Uterus (tissue), 2 donors: ENCODE measurements at regions not wholly inside any gene's neighbourhood (a gene's known extent, or its start where the extent isn't known, plus 50 kb on each side); places are given as distances from the start of the nearest gene placed in this dataset.

ENCODE experiments used
- POLR2A ChIP-seq, 2 donors: fragments of 450-650 bp; IDR thresholded peaks; one replicate each; pipeline ENCODE4 v1.6.1; 2016; ENCODE audit warnings: antibody characterized with exemption in 2 of 2, mild to moderate bottlenecking in 1 of 2, moderate library complexity in 1 of 2
- TF ChIP-seq, protein P1 (sequence below), 4 experiments: fragments of 200-600 bp in 2 of 4; fragments of 450-650 bp in 2 of 4; sonication (generic) in 2 of 4; IDR thresholded peaks; one replicate each; pipeline ENCODE4 v1.5.1; 2016 to 2019; ENCODE audit warnings: antibody characterized with exemption in 4 of 4, mild to moderate bottlenecking in 2 of 4, moderate library complexity in 1 of 4

DNA sequence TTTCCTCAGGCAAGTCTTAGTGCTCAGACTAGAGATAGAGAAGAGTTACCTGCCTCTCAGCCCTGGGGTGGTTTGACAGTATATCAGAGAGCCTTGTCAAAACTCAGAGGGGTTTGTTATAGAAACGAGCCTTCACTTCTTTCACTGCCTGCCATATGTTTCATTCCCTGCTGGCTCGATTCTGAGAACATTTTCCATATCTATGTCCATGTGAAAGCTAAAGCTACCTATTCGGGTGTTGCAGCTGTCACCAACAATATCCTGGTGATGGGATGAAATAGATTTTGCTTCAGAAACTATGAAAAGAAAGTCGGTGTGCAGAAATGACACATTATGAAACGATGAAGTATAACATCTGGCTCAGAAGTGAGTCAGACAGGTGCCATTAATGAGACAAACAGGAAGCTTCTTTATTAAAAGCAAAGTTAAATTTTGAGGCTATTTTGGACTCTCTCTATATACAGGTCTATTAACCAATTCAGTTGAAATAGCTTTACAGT, 56.1 kb upstream of the TANK start:
- TF ChIP-seq, protein P1, sequence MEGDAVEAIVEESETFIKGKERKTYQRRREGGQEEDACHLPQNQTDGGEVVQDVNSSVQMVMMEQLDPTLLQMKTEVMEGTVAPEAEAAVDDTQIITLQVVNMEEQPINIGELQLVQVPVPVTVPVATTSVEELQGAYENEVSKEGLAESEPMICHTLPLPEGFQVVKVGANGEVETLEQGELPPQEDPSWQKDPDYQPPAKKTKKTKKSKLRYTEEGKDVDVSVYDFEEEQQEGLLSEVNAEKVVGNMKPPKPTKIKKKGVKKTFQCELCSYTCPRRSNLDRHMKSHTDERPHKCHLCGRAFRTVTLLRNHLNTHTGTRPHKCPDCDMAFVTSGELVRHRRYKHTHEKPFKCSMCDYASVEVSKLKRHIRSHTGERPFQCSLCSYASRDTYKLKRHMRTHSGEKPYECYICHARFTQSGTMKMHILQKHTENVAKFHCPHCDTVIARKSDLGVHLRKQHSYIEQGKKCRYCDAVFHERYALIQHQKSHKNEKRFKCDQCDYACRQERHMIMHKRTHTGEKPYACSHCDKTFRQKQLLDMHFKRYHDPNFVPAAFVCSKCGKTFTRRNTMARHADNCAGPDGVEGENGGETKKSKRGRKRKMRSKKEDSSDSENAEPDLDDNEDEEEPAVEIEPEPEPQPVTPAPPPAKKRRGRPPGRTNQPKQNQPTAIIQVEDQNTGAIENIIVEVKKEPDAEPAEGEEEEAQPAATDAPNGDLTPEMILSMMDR (IDR thresholded peaks at IDR 0.05) = no peak
- TF ChIP-seq POLR2A (IDR thresholded peaks at IDR 0.05) = no peak
